DOHH2 (cell line): ENCODE measurements at regions not wholly inside any gene's neighbourhood (a gene's known extent, or its start where the extent isn't known, plus 50 kb on each side); places are given as distances from the start of the nearest gene placed in this dataset.
"Not testable (repeated sequence)": the region's sequence is repeated elsewhere in the genome, so short reads cannot be mapped to it uniquely, and the experiment has no call there.

ENCODE experiments used
- H3F3A ChIP-seq: fragments of 200-600 bp; sonication (generic), shearing (Covaris generic); 2 replicates; pipeline ENCODE4 v1.6.0; 2016; ENCODE audit warnings: antibody characterized with exemption, mild to moderate bottlenecking; ENCODE audit not compliant: control insufficient read depth, insufficient read depth
- H3K27ac ChIP-seq: fragments of 200-600 bp; sonication (generic); 2 replicates; pipeline ENCODE4 v1.5.1; 2014; ENCODE audit warnings: low read depth, mild to moderate bottlenecking, low read length, moderate library complexity
- H3K27me3 ChIP-seq: fragments of 200-600 bp; sonication (generic); 2 replicates; pipeline ENCODE4 v1.6.1; 2014; ENCODE audit warnings: mild to moderate bottlenecking, low read length, mixed read lengths; ENCODE audit not compliant: control insufficient read depth
- H3K36me3 ChIP-seq: fragments of 200-600 bp; sonication (generic); 2 replicates; pipeline ENCODE4 v1.6.1; 2014; ENCODE audit warnings: mild to moderate bottlenecking, low read length, moderate library complexity, mixed read lengths; ENCODE audit not compliant: control insufficient read depth
- H3K4me1 ChIP-seq: fragments of 200-600 bp; sonication (generic); 2 replicates; pipeline ENCODE4 v1.6.1; 2014; ENCODE audit warnings: mild to moderate bottlenecking, low read length, mixed read lengths; ENCODE audit not compliant: control insufficient read depth
- H3K4me2 ChIP-seq: fragments of 200-600 bp; sonication (generic); 2 replicates; pipeline ENCODE4 v1.6.0; 2014; ENCODE audit warnings: mild to moderate bottlenecking, low read length, moderate library complexity
- H3K4me3 ChIP-seq: fragments of 200-600 bp; sonication (generic); 2 replicates; pipeline ENCODE4 v1.5.1; 2014; ENCODE audit warnings: mild to moderate bottlenecking, low read length, mixed read lengths
- H3K79me2 ChIP-seq: fragments of 200-600 bp; sonication (generic); 2 replicates; pipeline ENCODE4 v1.6.1; 2014; ENCODE audit warnings: mild to moderate bottlenecking, low read length, mixed read lengths; ENCODE audit not compliant: control insufficient read depth
- H3K9me2 ChIP-seq: fragments of 200-600 bp; sonication (generic); replicated peaks from 2 replicates; pipeline ENCODE4 v1.6.1; 2014; ENCODE audit warnings: mild to moderate bottlenecking, low read length, mixed read lengths; ENCODE audit not compliant: control insufficient read depth
- H3K9me3 ChIP-seq: fragments of 200-600 bp; sonication (generic); 2 replicates; pipeline ENCODE4 v1.6.1; 2014; ENCODE audit warnings: antibody characterized with exemption, low read length, mixed read lengths; ENCODE audit not compliant: control insufficient read depth, insufficient read depth
- H4K20me1 ChIP-seq: fragments of 200-600 bp; sonication (generic); 2 replicates; pipeline ENCODE4 v1.6.0; 2014; ENCODE audit warnings: low read depth, mild to moderate bottlenecking, antibody characterized with exemption, low read length, moderate library complexity; ENCODE audit not compliant: control insufficient read depth, insufficient read depth
- EZH2phosphoT487 ChIP-seq: fragments of 200-600 bp; sonication (generic); IDR thresholded peaks from 2 replicates; pipeline ENCODE4 v1.6.1; 2017; ENCODE audit warnings: borderline replicate concordance, mild to moderate bottlenecking, antibody characterized with exemption, low read length, moderate library complexity, mixed read lengths
- TF ChIP-seq, protein P1 (sequence below): fragments of 200-600 bp; sonication (generic); IDR thresholded peaks from one replicate; pipeline ENCODE4 v1.5.1; 2014; ENCODE audit warnings: antibody characterized with exemption, mild to moderate bottlenecking, low read depth, low read length; ENCODE audit not compliant: poor library complexity, severe bottlenecking

DNA sequence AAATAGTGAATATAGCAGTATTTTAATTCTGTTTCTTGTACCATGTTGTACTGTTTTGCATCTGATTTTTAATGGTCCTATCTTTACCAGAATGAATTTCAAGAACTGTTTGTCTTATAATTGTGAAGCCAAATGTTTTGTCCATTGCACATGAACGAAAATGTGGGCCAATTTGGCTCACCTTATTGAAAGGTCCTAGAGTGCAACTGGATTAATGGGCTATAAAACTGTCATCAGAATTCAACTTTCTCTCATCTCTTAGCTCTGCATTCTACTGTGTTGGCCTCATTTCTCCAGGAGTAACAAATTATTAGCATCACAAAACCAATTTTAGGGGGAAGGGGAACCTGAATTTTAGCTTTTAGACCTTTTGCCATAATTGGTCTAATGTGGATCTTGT is 179.4 kb upstream of the NUDT12 start:
- H3K79me2 ChIP-seq, result no peaks in the 10 kb centered on the region
- H3K4me1 ChIP-seq, result no peaks in the 10 kb centered on the region
- H3K36me3 ChIP-seq, result no peaks in the 10 kb centered on the region
- no peaks in the 10 kb centered on the region for H3F3A ChIP-seq
- no peak for TF ChIP-seq EZH2phosphoT487
- H3K9me3 ChIP-seq, result no peaks in the 10 kb centered on the region
- H3K4me3 ChIP-seq, result no peak overlapping the region
- H3K9me2 ChIP-seq, result no peaks in the 10 kb centered on the region
- no peaks in the 10 kb centered on the region for H3K27me3 ChIP-seq
- H3K4me2 ChIP-seq, result no peak overlapping the region
- no peaks in the 10 kb centered on the region for H4K20me1 ChIP-seq
- H3K27ac ChIP-seq, result no peak overlapping the region

GRCh38 chr5:103736343-103736742 is 173.8 kb upstream of the NUDT12 start:
- not testable (repeated sequence) for H3K27ac ChIP-seq, H4K20me1 ChIP-seq, H3K9me3 ChIP-seq, H3K9me2 ChIP-seq, H3K79me2 ChIP-seq, H3K4me1 ChIP-seq, H3K4me3 ChIP-seq, H3K4me2 ChIP-seq, H3K27me3 ChIP-seq, H3K36me3 ChIP-seq, H3F3A ChIP-seq

DNA sequence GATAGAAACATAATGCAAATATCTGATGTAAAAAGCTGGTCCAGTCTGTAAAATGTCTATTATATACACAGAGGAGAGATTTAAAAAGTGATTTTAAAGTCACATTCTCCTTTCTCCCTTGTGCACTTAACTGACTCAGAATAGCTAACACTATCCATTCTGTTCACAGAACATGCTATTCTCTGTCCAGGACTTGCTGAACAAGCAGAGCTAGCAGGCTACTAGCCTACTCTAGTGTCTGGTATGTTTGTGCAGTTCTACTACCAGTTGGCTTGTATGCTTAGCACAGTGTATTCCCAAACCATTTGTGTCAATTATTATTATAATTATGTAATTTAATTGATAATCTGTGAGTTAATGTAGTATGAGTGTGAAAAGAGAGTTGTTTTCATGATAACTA is 161.7 kb upstream of the NUDT12 start:
- no peaks in the 10 kb centered on the region for H3K79me2 ChIP-seq
- no peak for TF ChIP-seq EZH2phosphoT487
- TF ChIP-seq, protein P1, sequence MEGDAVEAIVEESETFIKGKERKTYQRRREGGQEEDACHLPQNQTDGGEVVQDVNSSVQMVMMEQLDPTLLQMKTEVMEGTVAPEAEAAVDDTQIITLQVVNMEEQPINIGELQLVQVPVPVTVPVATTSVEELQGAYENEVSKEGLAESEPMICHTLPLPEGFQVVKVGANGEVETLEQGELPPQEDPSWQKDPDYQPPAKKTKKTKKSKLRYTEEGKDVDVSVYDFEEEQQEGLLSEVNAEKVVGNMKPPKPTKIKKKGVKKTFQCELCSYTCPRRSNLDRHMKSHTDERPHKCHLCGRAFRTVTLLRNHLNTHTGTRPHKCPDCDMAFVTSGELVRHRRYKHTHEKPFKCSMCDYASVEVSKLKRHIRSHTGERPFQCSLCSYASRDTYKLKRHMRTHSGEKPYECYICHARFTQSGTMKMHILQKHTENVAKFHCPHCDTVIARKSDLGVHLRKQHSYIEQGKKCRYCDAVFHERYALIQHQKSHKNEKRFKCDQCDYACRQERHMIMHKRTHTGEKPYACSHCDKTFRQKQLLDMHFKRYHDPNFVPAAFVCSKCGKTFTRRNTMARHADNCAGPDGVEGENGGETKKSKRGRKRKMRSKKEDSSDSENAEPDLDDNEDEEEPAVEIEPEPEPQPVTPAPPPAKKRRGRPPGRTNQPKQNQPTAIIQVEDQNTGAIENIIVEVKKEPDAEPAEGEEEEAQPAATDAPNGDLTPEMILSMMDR, result no peak
- no peak overlapping the region for H3K4me2 ChIP-seq
- no peak overlapping the region for H3K27ac ChIP-seq
- no peaks in the 10 kb centered on the region for H3K27me3 ChIP-seq
- no peaks in the 10 kb centered on the region for H3K9me2 ChIP-seq
- H3K36me3 ChIP-seq, result no peaks in the 10 kb centered on the region
- no peaks in the 10 kb centered on the region for H3K4me1 ChIP-seq
- no peaks in the 10 kb centered on the region for H3F3A ChIP-seq
- no peak overlapping the region for H3K4me3 ChIP-seq
- H4K20me1 ChIP-seq, result no peaks in the 10 kb centered on the region
- H3K9me3 ChIP-seq, result peaks cover 18% of the 10 kb centered on the region; the same call in 1 of the 2 replicates

- H3K79me2 ChIP-seq, result no peaks in the 10 kb centered on the region
- no peaks in the 10 kb centered on the region for H3K9me2 ChIP-seq
- peaks cover 18% of the 10 kb centered on the region; the same call in 1 of the 2 replicates for H3K9me3 ChIP-seq
- no peaks in the 10 kb centered on the region for H3F3A ChIP-seq
- H3K4me3 ChIP-seq, result no peak overlapping the region
- no peak overlapping the region for H3K4me2 ChIP-seq
- H3K27me3 ChIP-seq, result no peaks in the 10 kb centered on the region
- no peak overlapping the region for H3K27ac ChIP-seq
- no peaks in the 10 kb centered on the region for H3K36me3 ChIP-seq
- TF ChIP-seq, protein P1, result no peak
- TF ChIP-seq EZH2phosphoT487, result no peak
- no peaks in the 10 kb centered on the region for H4K20me1 ChIP-seq
- H3K4me1 ChIP-seq, result no peaks in the 10 kb centered on the region
These were observed 158.6 kb upstream of the NUDT12 start for GRCh38 chr5:103721183-103721582.
